ENCODE measurements at regions not wholly inside any gene's neighbourhood (a gene's known extent, or its start where the extent isn't known, plus 50 kb on each side); places are given as distances from the start of the nearest gene placed in this dataset.
"Not testable (repeated sequence)": the region's sequence is repeated elsewhere in the genome, so short reads cannot be mapped to it uniquely, and the experiment has no call there.

GRCh38 chr2:392926-393280, 105.0 kb upstream of the ALKAL2 start:
- no peak for DNase-seq

GRCh38 chr2:392181-392925, 104.5 kb upstream of the ALKAL2 start:
- no peak for DNase-seq

DNA sequence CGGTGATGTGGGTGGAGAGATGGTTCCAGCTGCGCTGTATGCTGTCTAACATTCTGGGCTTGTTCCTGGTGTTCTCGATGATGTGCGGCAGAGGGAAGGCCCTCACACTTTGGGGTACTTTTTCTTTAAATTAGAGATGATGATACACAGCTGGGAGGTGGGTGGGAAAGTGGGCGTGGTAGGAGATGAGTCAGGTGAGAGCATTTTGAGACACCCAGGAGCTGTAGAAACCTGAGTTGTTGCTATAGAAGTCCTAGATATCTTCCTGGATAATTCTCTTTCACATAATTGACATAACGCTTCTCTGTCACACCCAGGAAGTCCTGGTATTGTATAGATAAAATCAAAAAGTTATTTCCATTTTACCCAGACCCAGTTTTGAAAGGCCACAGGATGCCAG, 103.8 kb upstream of the ALKAL2 start:
- no peak for DNase-seq

DNA sequence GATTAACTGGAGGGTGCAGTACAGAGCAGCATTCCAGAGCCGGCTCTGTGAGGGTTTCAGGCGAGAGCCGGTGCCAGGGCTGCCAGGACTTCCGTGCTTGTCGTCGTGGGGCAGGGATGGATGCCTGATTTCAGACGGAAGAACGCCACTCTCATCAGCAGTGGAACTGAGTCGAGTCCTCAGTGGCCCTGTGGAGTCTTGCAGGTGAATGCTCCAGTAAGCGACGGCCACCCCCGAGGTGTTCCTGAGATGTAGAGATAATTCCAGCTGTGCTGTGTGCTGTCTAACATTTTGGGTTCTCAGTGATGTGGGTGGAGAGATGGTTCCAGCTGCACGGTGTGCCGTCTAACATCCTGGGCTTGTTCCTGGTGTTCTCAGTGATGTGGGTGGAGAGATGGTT, 103.1 kb upstream of the ALKAL2 start:
- no peak for DNase-seq

DNA sequence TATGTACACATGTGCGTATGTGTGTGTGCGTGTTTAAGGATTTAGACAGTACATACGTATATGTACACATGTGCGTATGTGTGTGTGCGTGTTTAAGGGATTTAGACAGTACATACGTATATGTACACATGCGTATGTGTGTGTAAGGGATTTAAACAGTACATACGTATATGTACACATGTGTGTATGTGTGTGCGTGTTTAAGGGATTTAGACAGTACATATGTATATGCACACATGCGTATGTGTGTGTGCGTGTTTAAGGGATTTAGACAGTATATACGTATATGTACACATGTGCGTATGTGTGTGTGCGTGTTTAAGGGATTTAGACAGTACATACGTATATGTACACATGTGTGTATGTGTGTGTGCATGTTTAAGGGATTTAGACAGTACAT, 102.1 kb upstream of the ALKAL2 start:
- not testable (repeated sequence) for DNase-seq

DNA sequence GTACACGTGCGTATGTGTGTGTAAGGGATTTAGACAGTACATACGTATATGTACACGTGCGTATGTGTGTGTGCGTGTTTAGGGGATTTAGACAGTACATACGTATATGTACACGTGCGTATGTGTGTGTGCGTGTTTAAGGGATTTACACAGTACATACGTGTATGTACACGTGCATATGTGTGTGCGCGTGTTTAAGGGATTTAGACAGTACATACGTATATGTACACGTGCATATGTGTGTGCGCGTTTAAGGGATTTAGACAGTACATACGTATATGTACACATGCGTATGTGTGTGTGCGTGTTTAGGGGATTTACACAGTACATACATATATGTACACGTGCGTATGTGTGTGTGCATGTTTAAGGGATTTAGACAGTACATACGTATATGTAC, 100.9 kb upstream of the ALKAL2 start:
- not testable (repeated sequence) for DNase-seq

DNA sequence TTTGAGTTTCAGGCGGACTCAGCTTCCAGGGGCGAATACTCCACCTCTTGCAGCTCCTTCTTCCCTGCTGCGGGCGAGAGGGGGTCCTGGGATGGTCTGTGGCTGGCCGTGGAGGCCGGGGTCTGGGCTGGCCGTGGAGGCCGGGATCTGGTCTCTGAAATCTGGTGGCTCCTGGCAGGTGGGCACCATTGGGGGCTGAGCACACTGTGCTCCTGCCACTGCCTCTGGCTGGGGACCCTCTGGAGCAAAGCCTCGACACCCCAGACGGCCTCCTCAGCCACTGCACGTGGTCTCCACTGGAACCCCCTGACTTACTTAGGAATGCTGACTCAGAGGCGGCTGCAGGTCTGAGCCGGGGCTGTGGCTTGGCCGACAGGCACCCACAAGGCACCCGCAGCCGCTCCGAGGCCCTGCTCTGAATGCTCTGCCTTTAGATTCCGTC, 100.1 kb upstream of the ALKAL2 start:
- no peak for DNase-seq

DNA sequence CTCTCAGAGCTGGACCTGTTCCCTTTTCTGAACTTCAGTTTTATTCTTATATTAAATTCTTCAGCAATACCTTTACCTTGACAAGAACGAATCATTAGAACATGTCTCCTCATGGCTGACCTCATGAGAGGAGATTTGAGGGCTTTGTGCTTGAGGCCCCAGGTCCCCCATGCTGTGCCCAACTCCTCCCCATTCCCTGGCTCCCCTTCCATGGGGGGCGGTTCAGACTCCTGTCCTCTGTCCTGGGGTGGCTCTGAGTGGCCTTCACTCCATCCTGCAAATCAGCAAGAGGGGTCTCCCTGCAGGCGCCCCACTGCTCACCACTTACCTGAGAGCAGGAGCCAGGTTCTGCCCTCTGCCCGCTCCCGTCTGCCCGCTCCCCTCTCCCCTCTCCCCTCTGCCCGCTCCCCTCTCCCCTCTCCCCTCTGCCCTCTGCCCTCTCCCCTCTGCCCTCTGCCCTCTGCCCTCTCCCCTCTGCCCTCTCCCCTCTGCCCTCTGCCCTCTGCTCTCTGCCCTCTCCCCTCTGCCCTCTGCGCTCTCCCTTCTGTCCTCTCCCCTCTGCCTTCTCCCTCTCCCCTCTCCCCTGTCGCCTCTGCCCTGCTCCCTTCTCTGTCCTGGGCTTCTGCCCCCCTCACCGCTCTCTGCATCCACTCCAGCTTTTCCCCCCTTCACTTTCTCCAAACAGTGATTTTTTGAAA, 98.7 kb upstream of the ALKAL2 start:
- no peak for DNase-seq

- no peak for DNase-seq
Observed at GRCh38 chr2:385785-386184, 97.9 kb upstream of the ALKAL2 start.

DNA sequence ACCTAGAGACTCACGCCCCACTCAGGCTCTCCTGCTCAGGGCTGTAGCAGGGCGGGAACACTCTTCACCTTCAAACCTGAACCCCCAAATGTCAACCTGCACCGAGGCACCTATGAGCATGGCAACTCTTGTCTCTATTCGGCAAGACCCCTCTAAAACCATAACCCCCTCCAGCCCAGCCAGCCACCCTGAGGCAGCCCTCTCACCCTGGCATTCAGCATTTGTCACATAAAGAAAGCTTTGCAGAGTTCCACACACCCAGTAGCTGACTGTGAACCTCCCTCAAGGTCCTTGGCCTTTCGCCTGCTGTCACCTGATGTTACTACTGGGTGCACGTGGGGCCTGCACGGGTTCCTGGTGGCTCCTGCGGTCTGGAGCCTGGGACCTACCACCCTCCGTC, 97.2 kb upstream of the ALKAL2 start:
- no peak for DNase-seq

GRCh38 chr2:383888-384287, 96.0 kb upstream of the ALKAL2 start:
- DNase-seq: no peak

GRCh38 chr2:383178-383577, 95.3 kb upstream of the ALKAL2 start:
- no peak for DNase-seq

- no peak for DNase-seq
Observed at GRCh38 chr2:382728-383022, 94.8 kb upstream of the ALKAL2 start.

- DNase-seq: no peak
Observed at GRCh38 chr2:381941-382727, 94.2 kb upstream of the ALKAL2 start.

DNA sequence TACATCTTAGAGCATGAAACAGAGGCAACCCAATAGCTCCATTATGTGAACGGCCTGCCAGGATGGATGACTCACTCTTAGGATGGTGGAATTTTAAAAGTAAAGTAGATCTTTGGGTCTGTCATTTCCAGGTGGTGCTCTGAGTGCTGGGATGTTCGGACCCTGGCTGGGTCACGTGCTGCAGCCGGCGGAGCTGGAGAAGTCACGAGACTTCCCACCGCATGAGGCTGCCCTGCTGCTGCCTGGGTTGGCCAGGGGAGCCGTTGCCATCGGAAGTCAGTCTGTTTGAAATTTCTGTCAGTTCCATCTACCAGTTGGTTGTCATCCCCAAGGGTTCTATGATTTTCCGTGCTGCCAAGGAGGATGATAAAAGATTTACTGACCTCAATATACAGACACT, 93.3 kb upstream of the ALKAL2 start:
- no peak for DNase-seq

DNA sequence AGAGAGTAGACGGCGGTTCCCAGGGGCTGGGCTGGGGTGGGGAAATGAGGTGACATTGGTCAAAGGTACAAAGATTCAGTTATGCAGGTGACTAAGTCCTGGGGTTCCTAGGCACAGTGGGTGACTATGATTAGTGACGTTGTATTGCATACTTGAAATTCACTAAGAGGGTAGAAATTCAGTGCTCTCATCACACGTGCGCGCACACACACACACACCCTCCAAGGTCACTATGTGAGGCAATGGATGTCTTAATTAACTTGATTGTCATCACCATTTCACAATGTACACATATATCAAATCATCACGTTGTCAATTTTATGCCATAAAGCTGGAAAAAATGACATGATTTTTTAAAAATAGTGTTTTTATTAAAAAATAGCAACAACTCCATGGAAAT, 92.9 kb upstream of the ALKAL2 start:
- DNase-seq: no peak

GRCh38 chr2:380221-380620, 92.3 kb upstream of the ALKAL2 start:
- DNase-seq: no peak

DNA sequence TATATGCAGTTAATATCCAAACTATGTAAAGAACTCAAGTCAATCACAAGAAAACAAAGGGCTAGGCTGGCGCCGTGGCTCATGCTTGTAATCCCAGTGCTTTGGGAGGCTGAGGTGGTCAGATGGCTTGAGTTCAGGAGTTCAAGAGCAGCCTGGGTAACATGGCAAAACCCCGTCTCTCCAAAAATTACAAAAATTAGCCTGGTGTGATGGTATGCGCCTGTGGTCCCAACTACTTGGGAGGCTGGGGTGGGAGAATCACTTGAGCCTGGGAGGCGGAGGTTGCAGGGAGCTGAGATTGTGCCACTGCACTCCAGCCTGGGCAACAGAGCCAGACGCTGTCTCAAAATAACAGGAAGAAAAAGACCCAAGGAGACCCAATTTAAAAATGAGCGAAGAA, 91.9 kb upstream of the ALKAL2 start:
- DNase-seq: no peak

GRCh38 chr2:378364-378763, 90.5 kb upstream of the ALKAL2 start:
- no peak for DNase-seq

DNA sequence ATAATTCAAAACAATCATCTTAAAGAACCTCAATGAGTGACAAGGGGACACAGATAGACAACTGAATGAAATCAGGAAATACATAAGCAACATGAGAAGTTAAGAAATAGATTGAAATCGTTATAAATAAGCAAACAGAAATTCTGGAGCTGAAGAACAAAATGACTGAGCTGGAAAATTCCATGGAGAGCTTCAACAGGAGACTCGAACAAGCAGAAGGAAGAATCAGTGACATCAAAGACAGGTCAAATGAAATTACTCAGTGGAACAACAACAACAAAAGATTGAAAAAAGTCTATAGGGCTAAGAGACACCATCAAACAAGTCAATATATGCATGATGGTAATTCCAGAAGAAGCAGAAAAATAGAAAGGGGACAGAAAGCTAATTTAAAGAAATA, 89.5 kb upstream of the ALKAL2 start:
- no peak for DNase-seq

GRCh38 chr2:375956-376307, 88.0 kb upstream of the ALKAL2 start:
- DNase-seq: no peak

DNA sequence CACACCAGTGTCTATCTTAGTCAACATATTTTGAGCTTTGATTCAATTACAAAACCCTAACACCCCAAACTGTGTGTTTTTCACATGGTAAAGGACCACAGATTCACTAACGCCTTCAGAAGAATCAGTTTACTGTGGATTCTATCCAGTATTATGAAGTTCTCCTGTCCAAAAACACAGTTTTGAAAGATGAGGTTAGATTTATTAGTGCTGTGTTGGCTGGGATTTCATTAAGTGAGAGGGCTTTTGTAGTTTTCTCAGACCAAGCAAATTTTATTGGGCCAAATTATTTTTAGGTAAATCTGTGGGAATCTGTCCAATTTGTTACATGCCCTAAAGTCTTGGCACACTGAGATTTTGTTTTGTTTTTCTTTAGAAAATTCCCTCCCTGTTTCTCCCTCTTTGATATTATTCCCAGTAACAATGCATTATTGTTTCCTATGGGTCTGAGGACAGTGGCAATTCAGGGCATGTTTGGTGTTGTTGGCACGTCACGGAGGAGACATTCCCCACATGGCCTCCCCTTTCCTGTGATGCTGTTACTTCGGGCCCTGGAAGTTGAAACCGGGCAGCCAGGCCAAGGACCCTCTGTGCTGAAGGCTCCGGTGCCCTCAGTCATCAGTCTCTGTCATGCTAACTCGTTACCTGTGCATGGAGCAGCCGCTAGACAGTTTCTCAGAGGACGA, 87.5 kb upstream of the ALKAL2 start:
- DNase-seq: no peak

DNA sequence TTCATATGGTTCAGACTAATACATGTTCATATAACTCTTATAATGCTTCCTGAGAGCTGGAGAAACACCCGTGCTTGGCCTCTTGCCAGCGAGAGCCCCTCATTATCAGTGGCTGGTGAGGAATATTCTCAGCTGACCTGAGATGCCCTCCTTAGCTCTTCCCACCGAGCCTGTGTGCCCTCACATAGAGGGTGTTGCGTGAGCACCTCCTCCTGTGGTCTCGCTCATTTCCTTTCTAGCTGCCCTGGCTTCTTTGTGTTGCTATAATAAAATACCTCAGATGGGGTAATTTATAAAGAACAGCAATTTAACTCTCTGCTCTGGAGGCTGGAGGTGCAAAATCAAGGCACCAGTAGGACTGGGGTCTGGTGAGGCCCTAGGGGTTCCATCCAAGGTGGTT, 80.5 kb upstream of the ALKAL2 start:
- no peak for DNase-seq

- DNase-seq: no peak
Observed at GRCh38 chr2:367246-367645, 79.4 kb upstream of the ALKAL2 start.
